GM12892 (cell line): ENCODE measurements at regions not wholly inside any gene's neighbourhood (a gene's known extent, or its start where the extent isn't known, plus 50 kb on each side); places are given as distances from the start of the nearest gene placed in this dataset.

Source experiments
- DNase-seq: peaks from one replicate; pipeline ENCODE4 v3.0.0; 2011; ENCODE audit not compliant: insufficient read length
- FAIRE-seq: peaks from 2 replicates; lab custom pipeline; 2011; peaks lifted over from hg19 to GRCh38; lab: Jason Lieb, UNC
- POLR2A ChIP-seq: IDR thresholded peaks from 2 replicates; pipeline ENCODE4 v1.6.1; 2011; ENCODE audit warnings: low read depth, low read length, control low read depth
- POLR2AphosphoS5 ChIP-seq: IDR thresholded peaks from 2 replicates; pipeline ENCODE4 v1.6.1; 2011; ENCODE audit warnings: low read depth, low read length, control low read depth
- TAF1 ChIP-seq: IDR thresholded peaks from 2 replicates; pipeline ENCODE4 v1.6.1; 2011; ENCODE audit warnings: low read depth, mild to moderate bottlenecking, control low read depth, low read length, borderline replicate concordance

- no peak for DNase-seq
- FAIRE-seq = no peak
- TF ChIP-seq POLR2A (no peak), POLR2AphosphoS5 (no peak), TAF1 (no peak)
These were observed 196.3 kb upstream of the GATB start for GRCh38 chr4:151957153-151957552.

- TF ChIP-seq POLR2AphosphoS5 (no peak), TAF1 (no peak), POLR2A (no peak)
- no peak for DNase-seq
These were observed 195.0 kb upstream of the GATB start for GRCh38 chr4:151955721-151956380.

GRCh38 chr4:151953795-151954372 lies 193.1 kb upstream of the GATB start:
- DNase-seq (no peak), FAIRE-seq (no peak)
- TF ChIP-seq POLR2A = no peak
- no peak for TF ChIP-seq POLR2AphosphoS5
- no peak for TF ChIP-seq TAF1

More at GRCh38 chr4:151955721-151956380, 195.0 kb upstream of the GATB start:
- FAIRE-seq = no peak

GRCh38 chr4:151953312-151953711 lies 192.5 kb upstream of the GATB start:
- TF ChIP-seq POLR2AphosphoS5 = no peak
- no peak for TF ChIP-seq TAF1
- no peak for TF ChIP-seq POLR2A

GRCh38 chr4:151952711-151953254 lies 192.0 kb upstream of the GATB start:
- no peak for DNase-seq
- TF ChIP-seq POLR2AphosphoS5 (no peak), POLR2A (no peak), TAF1 (no peak)
- no peak for FAIRE-seq

More at GRCh38 chr4:151953312-151953711, 192.5 kb upstream of the GATB start:
- no peak for DNase-seq
- FAIRE-seq = no peak

- FAIRE-seq = no peak
- no peak for DNase-seq
- TF ChIP-seq TAF1 (no peak), POLR2A (no peak), POLR2AphosphoS5 (no peak)
These were observed 191.3 kb upstream of the GATB start for GRCh38 chr4:151952137-151952536.

- DNase-seq (no peak), FAIRE-seq (no peak)
- no peak for TF ChIP-seq POLR2AphosphoS5
- no peak for TF ChIP-seq TAF1
- TF ChIP-seq POLR2A = no peak
These were observed 190.9 kb upstream of the GATB start for GRCh38 chr4:151951671-151952050.

- FAIRE-seq = no peak
- no peak for TF ChIP-seq POLR2A
- TF ChIP-seq TAF1 = no peak
- no peak for TF ChIP-seq POLR2AphosphoS5
- DNase-seq = no peak
These were observed 190.3 kb upstream of the GATB start for GRCh38 chr4:151950993-151951670.

- no peak for TF ChIP-seq POLR2AphosphoS5
- no peak for DNase-seq
- FAIRE-seq = no peak
These were observed 187.7 kb upstream of the GATB start for GRCh38 chr4:151948351-151949016.

- TF ChIP-seq POLR2A (no peak), TAF1 (no peak), POLR2AphosphoS5 (no peak)
- no peak for FAIRE-seq
- DNase-seq = no peak
These were observed 185.9 kb upstream of the GATB start for GRCh38 chr4:151946718-151947117.

GRCh38 chr4:151942971-151943370 lies 182.2 kb upstream of the GATB start:
- DNase-seq = no peak
- no peak for FAIRE-seq
- no peak for TF ChIP-seq POLR2A
- no peak for TF ChIP-seq POLR2AphosphoS5
- TF ChIP-seq TAF1 = no peak
